ENCODE measurements at regions not wholly inside any gene's neighbourhood (a gene's known extent, or its start where the extent isn't known, plus 50 kb on each side); places are given as distances from the start of the nearest gene placed in this dataset.
A peak's percentile ranks its signal among the peaks of the same experiment; 100 is the strongest.

- no peak for DNase-seq (ENCODE audit: low read depth)
Measured at GRCh38 chr4:38499101-38499500, 164.9 kb upstream of the KLF3 start.

GRCh38 chr4:38500433-38500832 is 163.6 kb upstream of the KLF3 start:
- TF ChIP-seq CTCF (IDR thresholded peaks at IDR 0.05; ENCODE audit: low read depth, low read length, missing control alignments) = no peak
- no peak overlapping the region for H3K4me3 ChIP-seq (ENCODE audit: low read depth, low read length)
- DNase-seq (ENCODE audit: low read depth) = no peak

More at GRCh38 chr4:38499101-38499500, 164.9 kb upstream of the KLF3 start:
- TF ChIP-seq CTCF (IDR thresholded peaks at IDR 0.05; ENCODE audit: low read depth, low read length, missing control alignments) = no peak
- no peak overlapping the region for H3K4me3 ChIP-seq (ENCODE audit: low read depth, low read length)

- no peak for DNase-seq (ENCODE audit: low read depth)
- TF ChIP-seq CTCF (IDR thresholded peaks at IDR 0.05; ENCODE audit: low read depth, low read length, missing control alignments) = no peak
- H3K4me3 ChIP-seq (ENCODE audit: low read depth, low read length) = no peak overlapping the region
Measured at GRCh38 chr4:38501698-38502097, 162.3 kb upstream of the KLF3 start.

- peak; percentile 89 for DNase-seq (ENCODE audit: low read depth)
- peak overlapping the region; percentile 13; the same call in 1 of the 2 replicates for H3K4me3 ChIP-seq (ENCODE audit: low read depth, low read length)
- TF ChIP-seq CTCF (IDR thresholded peaks at IDR 0.05; ENCODE audit: low read depth, low read length, missing control alignments) = no peak
Measured at GRCh38 chr4:38503689-38504395, 160.2 kb upstream of the KLF3 start.

GRCh38 chr4:38504396-38504715 is 159.6 kb upstream of the KLF3 start:
- no peak overlapping the region for H3K4me3 ChIP-seq (ENCODE audit: low read depth, low read length)
- no peak for TF ChIP-seq CTCF (IDR thresholded peaks at IDR 0.05; ENCODE audit: low read depth, low read length, missing control alignments)
- DNase-seq (ENCODE audit: low read depth) = no peak

GRCh38 chr4:38509551-38509950 is 154.4 kb upstream of the KLF3 start:
- H3K4me3 ChIP-seq (ENCODE audit: low read depth, low read length) = no peak overlapping the region
- no peak for DNase-seq (ENCODE audit: low read depth)
- TF ChIP-seq CTCF (IDR thresholded peaks at IDR 0.05; ENCODE audit: low read depth, low read length, missing control alignments) = no peak

GRCh38 chr4:38510201-38510600 is 153.8 kb upstream of the KLF3 start:
- DNase-seq (ENCODE audit: low read depth) = no peak
- no peak for TF ChIP-seq CTCF (IDR thresholded peaks at IDR 0.05; ENCODE audit: low read depth, low read length, missing control alignments)
- no peak overlapping the region for H3K4me3 ChIP-seq (ENCODE audit: low read depth, low read length)
